ENCODE measurements at regions not wholly inside any gene's neighbourhood (a gene's known extent, or its start where the extent isn't known, plus 50 kb on each side); places are given as distances from the start of the nearest gene placed in this dataset.
A peak's percentile ranks its signal among the peaks of the same experiment; 100 is the strongest.

- H3K4me2 ChIP-seq = no peak overlapping the region
- 89% methylated on average over 3 of the region's 3 CpGs for WGBS (ENCODE audit: missing lambda C conversion rate)
- ChIA-PET CTCF (interaction anchor here (0.7 kb wide), 1 partner anchor 143 kb away, joined by 3 read pairs; no protein-coding TSS in a partner anchor), POLR2A (no interaction called here)
- TF ChIP-seq ZFP36 (IDR thresholded peaks at IDR 0.05; ENCODE audit: borderline replicate concordance, partially characterized antibody) = peak; percentile 94
- TF ChIP-seq HOXB5 (CRISPR knock-in tag; IDR thresholded peaks at IDR 0.05) = no peak
- DNase-seq (ENCODE audit: low read depth in 1 of 2, low spot score in 1 of 2) (no peak), FAIRE-seq (no peak), ATAC-seq (no peak)
- H3K4me3 ChIP-seq = no peak overlapping the region
- H3K4me1 ChIP-seq = peaks cover 16% of the 10 kb centered on the region
- H3K27ac ChIP-seq = no peak overlapping the region
- H3K9me3 ChIP-seq = peaks cover 29% of the 10 kb centered on the region
These were observed 246.7 kb upstream of the B3GALT2 start for GRCh38 chr1:193432979-193433587.

DNA sequence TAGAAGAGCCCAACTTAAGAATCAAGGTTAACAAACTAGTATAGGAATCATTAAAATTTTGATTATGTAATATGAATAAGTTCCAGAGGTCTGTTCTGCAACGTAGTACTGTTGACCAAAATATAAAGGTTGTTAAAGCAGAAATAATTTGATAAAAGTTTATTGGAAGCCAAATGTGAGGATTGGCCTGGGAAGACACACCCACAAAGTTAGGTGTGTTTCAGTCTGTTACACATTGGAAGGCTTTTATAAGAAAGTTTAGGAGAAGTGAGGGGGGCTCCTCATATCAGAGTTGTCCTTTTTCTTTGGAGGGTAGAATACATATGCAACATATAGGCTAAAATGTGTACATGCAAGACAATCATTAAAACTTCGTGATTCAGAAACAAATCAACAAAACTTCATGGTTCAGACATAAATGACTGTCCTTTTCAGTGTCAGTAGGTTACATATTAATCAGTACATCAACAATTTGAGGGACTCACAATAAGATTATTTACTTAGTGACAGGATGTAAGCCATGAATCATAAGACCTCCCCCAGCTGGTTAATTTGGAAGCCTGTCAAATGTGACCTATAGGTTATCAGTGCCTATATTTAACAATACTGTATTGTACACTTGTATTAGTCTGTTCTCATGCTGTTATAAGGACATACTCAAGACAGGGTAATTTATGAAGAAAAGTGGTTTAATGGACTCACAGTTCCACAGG, 245.0 kb upstream of the B3GALT2 start:
- WGBS (ENCODE audit: missing lambda C conversion rate) = 6% methylated on average over 2 of the region's 2 CpGs
- Histone ChIP-seq H3K4me3 (no peak overlapping the region), H3K27ac (peak overlapping the region; percentile 43 to 47; a peak in 5 of 6 replicates), H3K9me3 (peaks cover 29% of the 10 kb centered on the region), H3K4me2 (peak overlapping the region; percentile 53), H3K4me1 (peaks cover 16% of the 10 kb centered on the region)
- ATAC-seq = peak in 1 of 2 experiments; percentile 62; a peak in 4 of 6 replicates
- peak; percentile 4 to 49 for DNase-seq (ENCODE audit: low read depth in 1 of 2, low spot score in 1 of 2)
- TF ChIP-seq NPAS2 (CRISPR knock-in tag; IDR thresholded peaks at IDR 0.05; ENCODE audit: borderline replicate concordance) (no peak), ATOH8 (CRISPR knock-in tag; IDR thresholded peaks at IDR 0.05; ENCODE audit: low read depth) (no peak), REST (IDR thresholded peaks at IDR 0.05) (no peak), RFX5 (IDR thresholded peaks at IDR 0.05) (no peak), FOSL2 (IDR thresholded peaks at IDR 0.05) (0 out of 2 replicates have a peak, but pooled peaks have one; percentile 28), FOSL2 (CRISPR knock-in tag; IDR thresholded peaks at IDR 0.05) (peak; percentile 69), RCOR1 (IDR thresholded peaks at IDR 0.05; ENCODE audit: low read depth, low read length) (no peak), ZNF302 (CRISPR knock-in tag; IDR thresholded peaks at IDR 0.05) (no peak), HOXA7 (CRISPR knock-in tag; IDR thresholded peaks at IDR 0.05) (no peak), POLR2A (IDR thresholded peaks at IDR 0.05; ENCODE audit: low read length) (no peak), HES2 (IDR thresholded peaks at IDR 0.05) (no peak), GATA3 (IDR thresholded peaks at IDR 0.05; ENCODE audit: borderline replicate concordance) (peak; percentile 45; the same call in 1 of the 2 replicates), HOXB5 (CRISPR knock-in tag; IDR thresholded peaks at IDR 0.05) (no peak), NFE2L2 (conservative IDR thresholded peaks at IDR 0.05; ENCODE audit: low read length) (no peak), CBX8 (IDR thresholded peaks at IDR 0.05) (no peak), RNF2 (IDR thresholded peaks at IDR 0.05; ENCODE audit: borderline replicate concordance, low read depth) (no peak), MAZ (IDR thresholded peaks at IDR 0.05; ENCODE audit: borderline replicate concordance, low read depth, low read length) (no peak), BHLHE40 (IDR thresholded peaks at IDR 0.05; ENCODE audit: low read depth, low read length) (no peak), TP53 (CRISPR knock-in tag; IDR thresholded peaks at IDR 0.05) (no peak), JUNB (IDR thresholded peaks at IDR 0.05) (peak; percentile 72; the same call in 1 of the 2 replicates)
- CTCF ChIA-PET = no interaction called here
- FAIRE-seq = peak; percentile 56
- POLR2A ChIA-PET = no interaction called here

Data from A549 (cell line).